Adrenal gland (tissue), 9 donors: ENCODE measurements at regions not wholly inside any gene's neighbourhood (a gene's known extent, or its start where the extent isn't known, plus 50 kb on each side); places are given as distances from the start of the nearest gene placed in this dataset.

Experiments used
- DNase-seq, 7 donors: peaks; one replicate each; pipeline ENCODE4 v3.0.0-alpha.2; 2019 to 2020
- H3K27ac ChIP-seq, 5 donors: fragments of 200-600 bp; sonication (generic) in 4 of 5; 1 replicate in 3 of 5; 2 replicates in 2 of 5; pipeline versions ENCODE4 v1.5.1 to v1.8.0; 2016 to 2020; ENCODE audit warnings: mild to moderate bottlenecking in 1 of 5
- H3K27me3 ChIP-seq: fragments of 200-600 bp; 2 replicates; pipeline ENCODE4 v1.8.0; 2021
- H3K36me3 ChIP-seq, 2 donors: fragments of 200-600 bp; replicated peaks in 1 of 2; 1 replicate in 1 of 2; 2 replicates in 1 of 2; pipeline versions ENCODE4 v1.5.1 to v1.8.0; 2018 to 2022
- H3K4me1 ChIP-seq, 2 donors: fragments of 200-600 bp; replicated peaks in 1 of 2; 1 replicate in 1 of 2; 2 replicates in 1 of 2; pipeline versions ENCODE4 v1.5.1 to v1.8.0; 2018 to 2021
- H3K4me3 ChIP-seq, 4 donors: fragments of 200-600 bp; sonication (generic) in 3 of 4; one replicate each; pipeline ENCODE4 v1.5.1; 2016 to 2018
- H3K9me3 ChIP-seq, 3 donors: fragments of 200-600 bp; sonication (generic) in 1 of 3; replicated peaks in 1 of 3; 1 replicate in 2 of 3; 2 replicates in 1 of 3; pipeline versions ENCODE4 v1.5.1 to v1.8.0; 2016 to 2021
- CTCF ChIP-seq, 6 experiments: fragments of 450-650 bp in 4 of 6; fragments of 200-600 bp in 2 of 6; sonication (generic) in 1 of 6; IDR thresholded peaks; 1 replicate in 5 of 6; 2 replicates in 1 of 6; pipeline versions ENCODE4 v1.5.1 to v1.8.0; 2016 to 2021; ENCODE audit warnings: antibody characterized with exemption in 6 of 6, mild to moderate bottlenecking in 2 of 6, moderate library complexity in 1 of 6
- POLR2A ChIP-seq, 2 donors: fragments of 450-650 bp; IDR thresholded peaks; one replicate each; pipeline ENCODE4 v1.6.1; 2017; ENCODE audit warnings: antibody characterized with exemption in 2 of 2, mild to moderate bottlenecking in 2 of 2, moderate library complexity in 1 of 2
- WGBS, 4 donors: extraction: QIAGEN DNeasy Blood & Tissue Kit in 2 of 4; methylation state at CpG; one replicate each; pipeline versions ENCODE4 v1.1.5 to v1.1.7; 2013 to 2017; 5-methylcytosine and 5-hydroxymethylcytosine counted together
- intact Hi-C, 2 donors: fragments of 100-400 bp; cut with DNase I; formaldehyde crosslinking; loops; one replicate each; pipeline versions ENCODE4 v1.14.1 to v1.15.0; 2022 to 2023
- donor health status: healthy with polysubstance abuse.
- donor health status: Bipolar disorder and iron deficiency.
- donor health status: DM: yes; HTN: yes; CAD: no.
- donor health status: DM: no; HTN: no; CAD: no.
- donor health status: DM: no; HTN: no; CAD: no.

GRCh38 chr11:91263496-91264365 lies 960.9 kb upstream of the FAT3 start:
- Histone ChIP-seq H3K27me3 (no peaks in the 10 kb centered on the region), H3K36me3 (no peaks in the 10 kb centered on the region), H3K9me3 (no peaks in the 10 kb centered on the region), H3K27ac (no peak overlapping the region), H3K4me3 (no peak overlapping the region), H3K4me1 (no peaks in the 10 kb centered on the region)
- DNase-seq, result no peak
- intact Hi-C loops, result no loop called here
- TF ChIP-seq CTCF (IDR thresholded peaks at IDR 0.05) (no peak), POLR2A (IDR thresholded peaks at IDR 0.05) (no peak)
- 42 to 53% (median 48%) methylated on average over 9 of the region's 9 CpGs for WGBS, 4 donors

GRCh38 chr11:91261513-91261912 lies 963.1 kb upstream of the FAT3 start:
- H3K9me3 ChIP-seq, result no peaks in the 10 kb centered on the region
- H3K4me1 ChIP-seq, result no peaks in the 10 kb centered on the region
- H3K36me3 ChIP-seq, result no peaks in the 10 kb centered on the region
- TF ChIP-seq CTCF (IDR thresholded peaks at IDR 0.05) (no peak), POLR2A (IDR thresholded peaks at IDR 0.05) (no peak)
- no peaks in the 10 kb centered on the region for H3K27me3 ChIP-seq
- H3K4me3 ChIP-seq, result no peak overlapping the region
- no peak overlapping the region for H3K27ac ChIP-seq
- 69 to 80% (median 72%) methylated on average over 5 of the region's 5 CpGs for WGBS, 4 donors
- DNase-seq, result no peak
- intact Hi-C loops, result no loop called here

GRCh38 chr11:91258876-91259275 lies 965.7 kb upstream of the FAT3 start:
- no peak overlapping the region for H3K4me3 ChIP-seq
- TF ChIP-seq CTCF (IDR thresholded peaks at IDR 0.05) (no peak), POLR2A (IDR thresholded peaks at IDR 0.05) (no peak)
- intact Hi-C loops, result no loop called here
- no peaks in the 10 kb centered on the region for H3K4me1 ChIP-seq
- no peaks in the 10 kb centered on the region for H3K36me3 ChIP-seq
- 69 to 73% (median 71%) methylated on average over 1 of the region's 1 CpG for WGBS, 4 donors
- no peak for DNase-seq
- no peak overlapping the region for H3K27ac ChIP-seq
- H3K9me3 ChIP-seq, result no peaks in the 10 kb centered on the region
- H3K27me3 ChIP-seq, result no peaks in the 10 kb centered on the region

- no peak for DNase-seq
- Histone ChIP-seq H3K27ac (no peak overlapping the region), H3K4me3 (no peak overlapping the region), H3K9me3 (no peaks in the 10 kb centered on the region), H3K36me3 (no peaks in the 10 kb centered on the region), H3K27me3 (no peaks in the 10 kb centered on the region), H3K4me1 (no peaks in the 10 kb centered on the region)
- intact Hi-C loops, result no loop called here
- WGBS, 4 donors, result 63 to 86% (median 64%) methylated on average over 1 of the region's 1 CpG
- no peak for TF ChIP-seq CTCF (IDR thresholded peaks at IDR 0.05)
Measured at GRCh38 chr11:91257667-91258066, 967.0 kb upstream of the FAT3 start.
